Medulla oblongata (tissue), 1 donor: ENCODE measurements at regions not wholly inside any gene's neighbourhood (a gene's known extent, or its start where the extent isn't known, plus 50 kb on each side); places are given as distances from the start of the nearest gene placed in this dataset.

Source experiments
- DNase-seq: peaks from one replicate; pipeline ENCODE4 v3.0.0-alpha.2; 2015; ENCODE audit errors: extremely low spot score

DNA sequence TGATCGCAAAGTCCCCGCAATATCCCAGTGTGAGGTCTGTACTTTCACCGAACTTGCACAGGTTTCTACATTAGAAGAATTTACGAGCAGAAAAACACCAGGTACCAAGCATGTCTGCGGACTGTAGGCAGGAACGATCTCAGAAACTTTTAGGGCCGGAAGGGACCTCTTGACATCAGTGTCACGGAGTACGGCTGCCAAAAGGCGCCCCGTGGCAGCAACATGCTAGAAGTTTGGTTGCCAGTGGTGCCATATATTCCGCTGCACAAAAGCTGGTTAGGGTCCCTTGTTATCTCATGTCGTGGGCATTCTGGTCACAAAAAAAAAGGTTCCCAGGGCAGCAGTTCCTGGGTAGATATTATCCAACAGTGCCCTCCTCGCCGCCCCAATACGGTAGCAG is 61.0 kb upstream of the DCAF8L1 start:
- DNase-seq: no peak

DNA sequence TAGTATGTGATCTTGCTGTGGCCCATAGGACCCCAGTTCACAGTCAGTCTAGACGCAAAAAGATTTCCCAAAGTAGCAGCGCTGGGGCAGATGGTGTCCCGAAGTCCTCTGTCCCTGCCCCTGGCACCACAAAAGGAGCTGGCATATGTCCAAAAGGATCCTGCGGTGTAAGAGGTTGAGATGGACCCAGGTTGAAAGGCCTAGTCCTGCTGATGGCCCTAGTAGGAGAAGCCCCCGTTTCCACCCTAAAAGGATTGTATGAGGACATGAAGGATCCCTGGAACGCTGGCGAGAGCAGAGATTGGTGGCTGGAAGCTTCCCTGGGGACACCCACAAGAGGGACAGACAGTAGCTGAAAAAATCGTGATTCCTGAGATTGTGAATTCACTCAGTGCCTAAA is 58.0 kb upstream of the DCAF8L1 start:
- no peak for DNase-seq
